TTC549 (cell line): ENCODE measurements at regions not wholly inside any gene's neighbourhood (a gene's known extent, or its start where the extent isn't known, plus 50 kb on each side); places are given as distances from the start of the nearest gene placed in this dataset.

ENCODE experiments used
- FAIRE-seq: peaks from 2 replicates; lab custom pipeline; 2012; peaks lifted over from hg19 to GRCh38; lab: Jason Lieb, UNC

- FAIRE-seq = no peak
Observed at GRCh38 chr20:20933142-20933958, 172.8 kb downstream of the LINC00237 start.

- FAIRE-seq = no peak
Observed at GRCh38 chr20:20932156-20932555, 174.0 kb downstream of the LINC00237 start.

GRCh38 chr20:20931632-20932031 is 174.5 kb downstream of the LINC00237 start:
- no peak for FAIRE-seq

- no peak for FAIRE-seq
Observed at GRCh38 chr20:20931024-20931423, 175.1 kb downstream of the LINC00237 start.

GRCh38 chr20:20930500-20930899 is 175.7 kb downstream of the LINC00237 start:
- FAIRE-seq = no peak

- no peak for FAIRE-seq
Observed at GRCh38 chr20:20929341-20929740, 176.8 kb downstream of the LINC00237 start.

- FAIRE-seq = no peak
Observed at GRCh38 chr20:20926222-20926905, 179.8 kb downstream of the LINC00237 start.

- FAIRE-seq = no peak
Observed at GRCh38 chr20:20920433-20920832, 185.7 kb downstream of the LINC00237 start.

- no peak for FAIRE-seq
Observed at GRCh38 chr20:20915844-20916243, 190.3 kb downstream of the LINC00237 start.

- no peak for FAIRE-seq
Observed at GRCh38 chr20:20904501-20904831, 192.0 kb upstream of the RALGAPA2 start.

- no peak for FAIRE-seq
Observed at GRCh38 chr20:20903773-20904500, 191.5 kb upstream of the RALGAPA2 start.

- FAIRE-seq = no peak
Observed at GRCh38 chr20:20897922-20898321, 185.5 kb upstream of the RALGAPA2 start.

GRCh38 chr20:20897145-20897544 is 184.7 kb upstream of the RALGAPA2 start:
- no peak for FAIRE-seq

- FAIRE-seq = no peak
Observed at GRCh38 chr20:20896606-20897005, 184.2 kb upstream of the RALGAPA2 start.

- FAIRE-seq = no peak
Observed at GRCh38 chr20:20895537-20895936, 183.1 kb upstream of the RALGAPA2 start.

- no peak for FAIRE-seq
Observed at GRCh38 chr20:20894753-20895152, 182.3 kb upstream of the RALGAPA2 start.

- FAIRE-seq = no peak
Observed at GRCh38 chr20:20894280-20894679, 181.8 kb upstream of the RALGAPA2 start.

- no peak for FAIRE-seq
Observed at GRCh38 chr20:20892328-20892727, 179.9 kb upstream of the RALGAPA2 start.

- FAIRE-seq = no peak
Observed at GRCh38 chr20:20890751-20891150, 178.3 kb upstream of the RALGAPA2 start.

- no peak for FAIRE-seq
Observed at GRCh38 chr20:20888936-20889335, 176.5 kb upstream of the RALGAPA2 start.

- FAIRE-seq = no peak
Observed at GRCh38 chr20:20888266-20888656, 175.8 kb upstream of the RALGAPA2 start.

- no peak for FAIRE-seq
Observed at GRCh38 chr20:20887593-20888265, 175.3 kb upstream of the RALGAPA2 start.

GRCh38 chr20:20881808-20882207 is 169.4 kb upstream of the RALGAPA2 start:
- no peak for FAIRE-seq
